Fibroblast of lung (primary cell): ENCODE measurements at regions not wholly inside any gene's neighbourhood (a gene's known extent, or its start where the extent isn't known, plus 50 kb on each side); places are given as distances from the start of the nearest gene placed in this dataset.
A peak's percentile ranks its signal among the peaks of the same experiment; 100 is the strongest.

ENCODE experiments used
- DNase-seq, 2 donors: peaks; one replicate each; pipeline versions ENCODE4 v3.0.0 to v3.0.0-alpha.2; 2010; ENCODE audit warnings: low read depth in 2 of 2
- H2AFZ ChIP-seq: 2 replicates; pipeline ENCODE4 v1.5.1; 2012; ENCODE audit warnings: low read length, control low read depth, inconsistent platforms
- H3K27ac ChIP-seq: 2 replicates; pipeline ENCODE4 v1.5.1; 2011; ENCODE audit warnings: low read length, control low read depth; ENCODE audit not compliant: insufficient read depth
- H3K27me3 ChIP-seq: 2 replicates; pipeline ENCODE4 v1.5.1; 2011; ENCODE audit warnings: mild to moderate bottlenecking, low read length; ENCODE audit not compliant: control insufficient read depth, insufficient read depth
- H3K36me3 ChIP-seq: 2 replicates; pipeline ENCODE4 v1.5.1; 2011; ENCODE audit warnings: low read length; ENCODE audit not compliant: control insufficient read depth, insufficient read depth
- H3K4me1 ChIP-seq: 2 replicates; pipeline ENCODE4 v1.5.1; 2011; ENCODE audit warnings: low read length; ENCODE audit not compliant: control insufficient read depth, insufficient read depth; ENCODE audit errors: extremely low read depth
- H3K4me2 ChIP-seq: 2 replicates; pipeline ENCODE4 v1.5.1; 2011; ENCODE audit warnings: low read length, control low read depth; ENCODE audit not compliant: insufficient read depth; ENCODE audit errors: extremely low read depth
- H3K4me3 ChIP-seq, 4 experiments: fragments of 200-600 bp in 1 of 4; sonication (generic) in 1 of 4; replicated peaks in 1 of 4; 2 replicates each; pipeline ENCODE4 v1.5.1; 2011 to 2016; ENCODE audit warnings: low read length in 4 of 4, low read depth in 3 of 4, mild to moderate bottlenecking in 3 of 4, control low read depth in 2 of 4, inconsistent platforms in 1 of 4, mixed read lengths in 1 of 4; ENCODE audit not compliant: insufficient read depth in 1 of 4; ENCODE audit errors: control extremely low read depth in 1 of 4
- H3K79me2 ChIP-seq: 2 replicates; pipeline ENCODE4 v1.5.1; 2012; ENCODE audit warnings: mild to moderate bottlenecking, low read length, inconsistent platforms; ENCODE audit not compliant: control insufficient read depth, insufficient read depth
- H3K9ac ChIP-seq: 2 replicates; pipeline ENCODE4 v1.5.1; 2011; ENCODE audit warnings: mild to moderate bottlenecking, low read length, control low read depth; ENCODE audit not compliant: insufficient read depth
- H3K9me3 ChIP-seq: 2 replicates; pipeline ENCODE4 v1.5.1; 2012; ENCODE audit warnings: low read depth, low read length; ENCODE audit not compliant: control insufficient read depth, insufficient read depth
- H4K20me1 ChIP-seq: 2 replicates; pipeline ENCODE4 v1.5.1; 2011; ENCODE audit warnings: low read length; ENCODE audit not compliant: control insufficient read depth, insufficient read depth; ENCODE audit errors: extremely low read depth
- EZH2 ChIP-seq: IDR thresholded peaks from 2 replicates; pipeline ENCODE4 v1.5.1; 2012; ENCODE audit warnings: low read length, control low read depth, mild to moderate bottlenecking; ENCODE audit errors: missing control alignments
- TF ChIP-seq, protein P1 (sequence below), 2 donors: IDR thresholded peaks in 1 of 2; conservative IDR thresholded peaks in 1 of 2; 1 replicate in 1 of 2; 2 replicates in 1 of 2; pipeline ENCODE4 v1.5.1; 2011 to 2012; ENCODE audit warnings: low read length in 2 of 2, control low read depth in 1 of 2, inconsistent platforms in 1 of 2, low read depth in 1 of 2, mild to moderate bottlenecking in 1 of 2

DNA sequence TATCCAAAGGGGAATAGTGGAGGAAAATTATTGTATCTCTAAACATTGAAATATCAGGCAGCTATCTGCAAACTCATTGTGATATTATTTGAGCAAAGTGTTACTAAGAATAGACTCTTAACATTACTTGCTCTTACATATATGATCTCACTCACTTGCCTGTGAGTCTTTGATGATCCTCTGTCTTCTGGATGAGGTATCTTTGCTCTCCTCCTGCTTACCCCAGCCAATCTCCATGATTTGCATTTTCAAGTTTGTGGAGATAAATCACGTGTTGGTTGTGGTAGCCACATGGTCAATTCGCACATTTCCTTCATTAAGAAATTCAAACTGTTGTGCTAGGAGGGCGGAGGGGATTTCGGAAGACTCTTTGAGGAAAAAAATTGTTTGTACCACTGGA, 169.9 kb upstream of the S100G start:
- no peak for TF ChIP-seq EZH2
- TF ChIP-seq, protein P1, sequence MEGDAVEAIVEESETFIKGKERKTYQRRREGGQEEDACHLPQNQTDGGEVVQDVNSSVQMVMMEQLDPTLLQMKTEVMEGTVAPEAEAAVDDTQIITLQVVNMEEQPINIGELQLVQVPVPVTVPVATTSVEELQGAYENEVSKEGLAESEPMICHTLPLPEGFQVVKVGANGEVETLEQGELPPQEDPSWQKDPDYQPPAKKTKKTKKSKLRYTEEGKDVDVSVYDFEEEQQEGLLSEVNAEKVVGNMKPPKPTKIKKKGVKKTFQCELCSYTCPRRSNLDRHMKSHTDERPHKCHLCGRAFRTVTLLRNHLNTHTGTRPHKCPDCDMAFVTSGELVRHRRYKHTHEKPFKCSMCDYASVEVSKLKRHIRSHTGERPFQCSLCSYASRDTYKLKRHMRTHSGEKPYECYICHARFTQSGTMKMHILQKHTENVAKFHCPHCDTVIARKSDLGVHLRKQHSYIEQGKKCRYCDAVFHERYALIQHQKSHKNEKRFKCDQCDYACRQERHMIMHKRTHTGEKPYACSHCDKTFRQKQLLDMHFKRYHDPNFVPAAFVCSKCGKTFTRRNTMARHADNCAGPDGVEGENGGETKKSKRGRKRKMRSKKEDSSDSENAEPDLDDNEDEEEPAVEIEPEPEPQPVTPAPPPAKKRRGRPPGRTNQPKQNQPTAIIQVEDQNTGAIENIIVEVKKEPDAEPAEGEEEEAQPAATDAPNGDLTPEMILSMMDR (conservative IDR thresholded peaks at IDR 0.05 in 1 of 2, IDR thresholded peaks at IDR 0.05 in 1 of 2; ENCODE audit: low read depth in 1 of 2, low read length in 2 of 2): no peak
- Histone ChIP-seq H3K36me3 (no peaks in the 10 kb centered on the region), H3K4me2 (no peak overlapping the region), H3K9ac (no peak overlapping the region), H3K4me1 (peaks cover 2% of the 10 kb centered on the region), H3K9me3 (no peaks in the 10 kb centered on the region), H3K27me3 (no peaks in the 10 kb centered on the region), H2AFZ (no peak overlapping the region), H3K27ac (peak overlapping the region; percentile 5), H4K20me1 (no peaks in the 10 kb centered on the region), H3K4me3 (no peak overlapping the region), H3K79me2 (no peaks in the 10 kb centered on the region)
- peak in 1 of 2 donors; percentile 9 for DNase-seq

DNA sequence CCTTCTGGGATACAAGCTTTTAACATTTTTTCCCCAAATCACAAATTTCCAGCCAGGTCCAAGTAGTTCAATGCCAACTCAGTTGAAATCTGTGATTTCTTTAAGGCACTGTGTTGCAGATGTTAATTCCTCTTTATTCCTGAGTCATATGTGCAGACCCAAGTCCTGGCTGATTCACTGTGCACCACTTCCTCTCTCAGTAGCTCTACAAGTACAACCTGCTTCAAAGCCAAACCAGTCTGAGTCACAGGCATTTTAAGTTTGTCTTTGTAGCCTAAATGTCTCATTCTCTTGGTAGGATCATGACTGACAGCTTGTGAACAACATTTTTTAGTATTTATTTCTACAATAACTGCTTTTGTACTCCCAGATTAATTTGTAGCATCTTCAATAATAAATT, 165.6 kb upstream of the S100G start:
- H3K9me3 ChIP-seq: no peaks in the 10 kb centered on the region
- H3K4me3 ChIP-seq: no peak overlapping the region
- H3K4me1 ChIP-seq: peaks cover 2% of the 10 kb centered on the region
- H3K79me2 ChIP-seq: no peaks in the 10 kb centered on the region
- H4K20me1 ChIP-seq: no peaks in the 10 kb centered on the region
- H3K27me3 ChIP-seq: no peaks in the 10 kb centered on the region
- H3K4me2 ChIP-seq: no peak overlapping the region
- no peaks in the 10 kb centered on the region for H3K36me3 ChIP-seq
- no peak overlapping the region for H3K9ac ChIP-seq
- H2AFZ ChIP-seq: no peak overlapping the region
- peak; percentile 84 to 97 for DNase-seq
- TF ChIP-seq EZH2: no peak
- TF ChIP-seq, protein P1 (conservative IDR thresholded peaks at IDR 0.05 in 1 of 2, IDR thresholded peaks at IDR 0.05 in 1 of 2; ENCODE audit: low read depth in 1 of 2, low read length in 2 of 2): no peak
- H3K27ac ChIP-seq: no peak overlapping the region

DNA sequence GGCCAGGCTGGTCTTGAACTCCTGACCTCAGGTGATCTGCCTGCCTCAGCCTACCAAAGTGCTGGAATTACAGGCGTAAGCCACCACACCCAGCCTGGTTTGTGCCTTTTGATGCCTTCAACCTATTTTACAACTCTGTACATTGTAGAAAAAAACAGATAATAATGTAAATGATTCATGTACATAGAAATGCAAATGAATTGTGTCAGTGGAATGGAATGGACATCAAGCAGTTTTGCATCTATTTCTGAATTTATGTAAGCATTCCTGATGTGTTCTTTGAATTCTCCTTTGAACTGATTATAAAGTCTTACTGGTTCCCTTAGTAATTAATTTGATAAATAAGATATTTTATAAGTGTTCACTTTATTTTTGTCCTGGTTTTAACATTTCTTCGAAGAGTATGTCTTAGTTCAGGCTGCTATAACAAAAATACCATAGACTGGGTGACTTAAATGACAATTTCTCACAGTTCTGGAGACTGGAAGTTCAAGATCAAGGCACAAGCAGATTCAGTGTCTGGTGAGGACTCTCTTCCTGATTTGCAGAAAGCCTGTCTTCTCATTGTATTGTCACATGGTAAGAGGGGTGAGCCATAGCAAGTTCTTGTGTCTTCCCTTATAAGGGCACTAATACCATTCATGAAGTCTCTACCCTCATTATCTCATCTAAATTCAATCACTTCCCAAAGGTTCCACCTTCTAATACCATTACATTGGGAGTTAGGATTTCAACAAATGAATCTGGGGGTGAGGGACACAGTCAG, 162.2 kb upstream of the S100G start:
- H3K4me1 ChIP-seq: peaks cover 2% of the 10 kb centered on the region
- H3K4me2 ChIP-seq: no peak overlapping the region
- no peak for TF ChIP-seq EZH2
- TF ChIP-seq, protein P1 (conservative IDR thresholded peaks at IDR 0.05 in 1 of 2, IDR thresholded peaks at IDR 0.05 in 1 of 2; ENCODE audit: low read depth in 1 of 2, low read length in 2 of 2): no peak
- H2AFZ ChIP-seq: no peak overlapping the region
- H3K27me3 ChIP-seq: no peaks in the 10 kb centered on the region
- H3K4me3 ChIP-seq: no peak overlapping the region
- no peaks in the 10 kb centered on the region for H3K79me2 ChIP-seq
- no peaks in the 10 kb centered on the region for H4K20me1 ChIP-seq
- H3K36me3 ChIP-seq: no peaks in the 10 kb centered on the region
- H3K9me3 ChIP-seq: no peaks in the 10 kb centered on the region
- no peak overlapping the region for H3K27ac ChIP-seq
- peak in 1 of 2 donors; percentile 49 for DNase-seq
- no peak overlapping the region for H3K9ac ChIP-seq
